ENCODE measurements at regions not wholly inside any gene's neighbourhood (a gene's known extent, or its start where the extent isn't known, plus 50 kb on each side); places are given as distances from the start of the nearest gene placed in this dataset.

DNA sequence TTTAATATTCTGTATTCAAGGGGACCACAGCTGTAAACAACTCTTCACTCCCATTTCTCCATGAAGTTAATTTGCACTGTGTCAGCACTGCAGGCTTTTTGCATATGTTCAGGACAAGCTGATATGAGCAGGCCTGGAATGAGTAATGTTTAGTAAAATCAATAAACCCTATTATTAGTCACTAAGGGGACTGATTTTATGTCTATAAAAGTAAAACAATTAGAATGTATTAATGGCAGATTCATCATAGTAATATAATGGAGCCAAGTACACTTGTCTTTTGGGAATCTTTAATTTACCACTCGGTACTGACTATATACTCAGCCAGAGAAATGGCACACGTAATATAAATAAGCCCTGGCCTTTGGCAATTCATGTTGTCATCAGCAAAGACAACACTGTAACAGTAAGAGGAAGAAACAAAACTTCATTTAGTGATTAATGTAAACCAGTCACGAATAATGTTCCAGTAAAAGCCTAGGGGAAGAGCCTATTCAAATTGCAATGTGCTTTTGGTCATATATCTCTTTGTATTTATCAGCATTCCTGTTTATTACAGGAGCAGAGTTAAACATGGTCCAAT, 111.6 kb downstream of the ZNF608 start:
- TF ChIP-seq, protein P1, sequence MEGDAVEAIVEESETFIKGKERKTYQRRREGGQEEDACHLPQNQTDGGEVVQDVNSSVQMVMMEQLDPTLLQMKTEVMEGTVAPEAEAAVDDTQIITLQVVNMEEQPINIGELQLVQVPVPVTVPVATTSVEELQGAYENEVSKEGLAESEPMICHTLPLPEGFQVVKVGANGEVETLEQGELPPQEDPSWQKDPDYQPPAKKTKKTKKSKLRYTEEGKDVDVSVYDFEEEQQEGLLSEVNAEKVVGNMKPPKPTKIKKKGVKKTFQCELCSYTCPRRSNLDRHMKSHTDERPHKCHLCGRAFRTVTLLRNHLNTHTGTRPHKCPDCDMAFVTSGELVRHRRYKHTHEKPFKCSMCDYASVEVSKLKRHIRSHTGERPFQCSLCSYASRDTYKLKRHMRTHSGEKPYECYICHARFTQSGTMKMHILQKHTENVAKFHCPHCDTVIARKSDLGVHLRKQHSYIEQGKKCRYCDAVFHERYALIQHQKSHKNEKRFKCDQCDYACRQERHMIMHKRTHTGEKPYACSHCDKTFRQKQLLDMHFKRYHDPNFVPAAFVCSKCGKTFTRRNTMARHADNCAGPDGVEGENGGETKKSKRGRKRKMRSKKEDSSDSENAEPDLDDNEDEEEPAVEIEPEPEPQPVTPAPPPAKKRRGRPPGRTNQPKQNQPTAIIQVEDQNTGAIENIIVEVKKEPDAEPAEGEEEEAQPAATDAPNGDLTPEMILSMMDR (IDR thresholded peaks at IDR 0.05; ENCODE audit: insufficient read depth, low read depth, low read length): no peak
- ChIA-PET CTCF (interaction anchor here (0.7 to 2.4 kb wide), 2 partner anchors 9 to 45 kb away, joined by 3 to 9 read pairs; no protein-coding TSS in a partner anchor), POLR2A (interaction anchor here (0.6 kb wide), 1 partner anchor 1082 kb away, joined by 3 read pairs; no protein-coding TSS in a partner anchor)
- no peaks in the 10 kb centered on the region for H3K36me3 ChIP-seq (ENCODE audit: control insufficient read depth, insufficient read depth, low read length)
- no peak for DNase-seq (ENCODE audit: low read depth)
- no peaks in the 10 kb centered on the region for H3K27me3 ChIP-seq (ENCODE audit: control insufficient read depth, insufficient read depth, low read length)
- no peak overlapping the region for H3K4me3 ChIP-seq (ENCODE audit: low read depth, low read length)

- H3K36me3 ChIP-seq (ENCODE audit: control insufficient read depth, insufficient read depth, low read length): no peaks in the 10 kb centered on the region
- ChIA-PET CTCF (interaction anchor here (2.4 kb wide), 1 partner anchor 10 kb away, joined by 9 read pairs; no protein-coding TSS in a partner anchor), POLR2A (interaction anchor here (0.6 kb wide), 1 partner anchor 1083 kb away, joined by 3 read pairs; no protein-coding TSS in a partner anchor)
- TF ChIP-seq, protein P1 (IDR thresholded peaks at IDR 0.05; ENCODE audit: insufficient read depth, low read depth, low read length): no peak
- H3K27me3 ChIP-seq (ENCODE audit: control insufficient read depth, insufficient read depth, low read length): no peaks in the 10 kb centered on the region
- DNase-seq (ENCODE audit: low read depth): no peak
- H3K4me3 ChIP-seq (ENCODE audit: low read depth, low read length): no peak overlapping the region
Measured at GRCh38 chr5:124634228-124634739, 112.2 kb downstream of the ZNF608 start.

DNA sequence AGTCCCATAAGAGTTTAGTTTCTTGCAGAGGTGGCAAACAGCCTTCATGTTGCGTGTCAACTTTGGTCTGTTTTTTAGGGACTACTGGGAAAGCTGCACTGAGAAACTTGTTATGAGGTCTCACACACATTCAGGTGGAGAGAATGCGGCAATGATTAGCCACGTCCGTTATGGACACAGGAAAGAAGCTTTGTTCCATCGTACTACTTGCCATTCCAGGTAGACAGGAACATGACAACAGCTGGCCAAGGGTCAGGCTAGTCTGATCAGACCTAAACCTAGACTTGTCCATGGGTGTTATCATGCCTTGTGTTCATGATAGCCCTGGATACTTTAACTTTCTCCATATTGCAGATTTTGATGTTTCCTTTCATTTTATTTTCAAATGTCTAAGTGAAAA, 113.2 kb downstream of the ZNF608 start:
- ChIA-PET POLR2A (no interaction called here), CTCF (no interaction called here)
- Histone ChIP-seq H3K36me3 (ENCODE audit: control insufficient read depth, insufficient read depth, low read length) (no peaks in the 10 kb centered on the region), H3K27me3 (ENCODE audit: control insufficient read depth, insufficient read depth, low read length) (no peaks in the 10 kb centered on the region), H3K4me3 (ENCODE audit: low read depth, low read length) (no peak overlapping the region)
- TF ChIP-seq, protein P1 (IDR thresholded peaks at IDR 0.05; ENCODE audit: insufficient read depth, low read depth, low read length): no peak
- no peak for DNase-seq (ENCODE audit: low read depth)

GRCh38 chr5:124631874-124632550, 114.4 kb downstream of the ZNF608 start:
- Histone ChIP-seq H3K36me3 (ENCODE audit: control insufficient read depth, insufficient read depth, low read length) (no peaks in the 10 kb centered on the region), H3K27me3 (ENCODE audit: control insufficient read depth, insufficient read depth, low read length) (no peaks in the 10 kb centered on the region), H3K4me3 (ENCODE audit: low read depth, low read length) (no peak overlapping the region)
- ChIA-PET POLR2A (no interaction called here), CTCF (no interaction called here)
- no peak for DNase-seq (ENCODE audit: low read depth)
- TF ChIP-seq, protein P1 (IDR thresholded peaks at IDR 0.05; ENCODE audit: insufficient read depth, low read depth, low read length): no peak
